ENCODE measurements at regions not wholly inside any gene's neighbourhood (a gene's known extent, or its start where the extent isn't known, plus 50 kb on each side); places are given as distances from the start of the nearest gene placed in this dataset.

DNA sequence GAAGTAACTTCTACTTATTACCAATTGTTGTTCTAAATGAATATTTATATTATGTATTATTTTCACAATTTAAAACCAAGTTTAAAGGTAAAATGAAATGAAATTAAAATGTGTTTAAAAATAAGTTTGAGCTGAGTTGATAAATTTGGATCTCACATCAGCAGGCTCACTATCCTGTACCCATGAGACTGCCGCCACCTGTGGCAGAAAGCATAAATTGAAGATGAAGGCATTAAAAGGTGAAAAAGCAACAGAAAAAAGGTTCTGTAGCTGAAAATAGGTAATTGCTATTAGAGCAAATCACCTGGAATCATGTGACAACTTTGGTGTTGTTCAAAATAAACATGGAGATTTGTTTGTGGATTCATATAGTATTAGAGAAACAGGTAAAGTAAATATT lies 133.0 kb upstream of the CADM2 start:
- TF ChIP-seq, protein P1, sequence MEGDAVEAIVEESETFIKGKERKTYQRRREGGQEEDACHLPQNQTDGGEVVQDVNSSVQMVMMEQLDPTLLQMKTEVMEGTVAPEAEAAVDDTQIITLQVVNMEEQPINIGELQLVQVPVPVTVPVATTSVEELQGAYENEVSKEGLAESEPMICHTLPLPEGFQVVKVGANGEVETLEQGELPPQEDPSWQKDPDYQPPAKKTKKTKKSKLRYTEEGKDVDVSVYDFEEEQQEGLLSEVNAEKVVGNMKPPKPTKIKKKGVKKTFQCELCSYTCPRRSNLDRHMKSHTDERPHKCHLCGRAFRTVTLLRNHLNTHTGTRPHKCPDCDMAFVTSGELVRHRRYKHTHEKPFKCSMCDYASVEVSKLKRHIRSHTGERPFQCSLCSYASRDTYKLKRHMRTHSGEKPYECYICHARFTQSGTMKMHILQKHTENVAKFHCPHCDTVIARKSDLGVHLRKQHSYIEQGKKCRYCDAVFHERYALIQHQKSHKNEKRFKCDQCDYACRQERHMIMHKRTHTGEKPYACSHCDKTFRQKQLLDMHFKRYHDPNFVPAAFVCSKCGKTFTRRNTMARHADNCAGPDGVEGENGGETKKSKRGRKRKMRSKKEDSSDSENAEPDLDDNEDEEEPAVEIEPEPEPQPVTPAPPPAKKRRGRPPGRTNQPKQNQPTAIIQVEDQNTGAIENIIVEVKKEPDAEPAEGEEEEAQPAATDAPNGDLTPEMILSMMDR (conservative IDR thresholded peaks at IDR 0.05): peak; percentile 38
- no peak for TF ChIP-seq ZFX (IDR thresholded peaks at IDR 0.05)
